T follicular helper cell (primary cell): ENCODE measurements at regions not wholly inside any gene's neighbourhood (a gene's known extent, or its start where the extent isn't known, plus 50 kb on each side); places are given as distances from the start of the nearest gene placed in this dataset.

Source experiments
- DNase-seq: peaks from one replicate; pipeline ENCODE4 v3.0.0-alpha.2; 2020; ENCODE audit warnings: low read depth

DNA sequence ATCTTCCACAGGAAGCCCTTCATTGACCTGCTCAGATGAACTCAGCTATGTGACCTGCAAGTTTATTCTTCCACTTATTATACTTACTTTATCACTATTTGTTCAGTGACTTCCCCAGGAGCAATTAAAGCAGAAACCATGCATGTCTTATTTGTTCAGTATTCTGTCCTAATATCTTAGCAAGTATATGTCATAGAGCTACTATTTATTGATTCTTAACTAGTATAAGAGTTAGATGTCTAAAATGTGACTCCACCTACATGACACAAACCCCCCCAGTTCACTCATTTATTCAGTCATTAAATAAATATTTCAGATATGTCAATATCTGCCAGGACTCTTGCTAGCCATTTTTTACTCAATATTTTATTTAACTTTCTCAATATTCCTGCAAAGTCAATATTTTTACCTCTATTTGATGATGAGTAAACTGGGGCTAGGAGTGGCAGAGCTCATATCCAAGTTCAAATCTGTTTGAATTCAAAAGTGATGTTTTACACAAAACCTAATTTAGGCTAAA is 469.0 kb upstream of the USP24 start:
- DNase-seq: no peak

DNA sequence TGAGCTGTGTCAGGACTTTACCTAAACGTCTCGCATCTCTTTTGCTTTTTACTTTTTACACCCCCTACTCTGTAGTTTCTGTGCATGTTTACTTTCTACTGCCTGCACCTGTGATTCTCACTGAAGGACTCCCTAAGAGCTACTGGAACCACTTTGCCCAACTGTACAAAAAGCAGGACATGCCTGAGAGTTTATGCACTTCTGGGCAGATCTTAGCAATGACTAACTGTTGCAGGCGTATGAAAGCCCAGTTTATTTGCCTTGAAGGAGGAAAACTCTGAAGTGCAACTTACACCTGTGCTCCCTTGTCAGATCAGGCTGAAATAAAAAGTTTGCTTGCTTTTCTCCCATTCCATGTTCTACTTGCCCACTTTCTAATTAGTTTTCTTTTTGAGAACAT is 467.0 kb upstream of the USP24 start:
- no peak for DNase-seq

DNA sequence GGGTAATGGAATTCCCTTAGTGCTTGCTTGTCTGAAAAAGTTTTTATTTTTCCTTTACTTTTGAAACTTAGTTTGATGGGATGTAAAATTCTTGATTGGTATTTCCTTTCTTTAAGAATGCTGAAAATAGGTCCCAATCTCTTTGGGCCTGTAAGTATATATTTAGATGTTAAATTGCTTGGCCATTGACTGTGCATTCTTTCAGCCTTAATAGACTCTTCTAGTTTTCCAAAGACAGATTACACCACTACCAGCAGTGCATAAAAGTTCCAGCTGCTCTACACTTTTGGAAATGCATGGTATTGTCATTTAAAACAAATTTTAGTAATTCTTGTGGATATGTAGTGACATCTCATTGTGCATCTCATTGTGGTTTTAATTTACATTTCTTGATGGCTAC is 464.8 kb upstream of the USP24 start:
- no peak for DNase-seq

DNA sequence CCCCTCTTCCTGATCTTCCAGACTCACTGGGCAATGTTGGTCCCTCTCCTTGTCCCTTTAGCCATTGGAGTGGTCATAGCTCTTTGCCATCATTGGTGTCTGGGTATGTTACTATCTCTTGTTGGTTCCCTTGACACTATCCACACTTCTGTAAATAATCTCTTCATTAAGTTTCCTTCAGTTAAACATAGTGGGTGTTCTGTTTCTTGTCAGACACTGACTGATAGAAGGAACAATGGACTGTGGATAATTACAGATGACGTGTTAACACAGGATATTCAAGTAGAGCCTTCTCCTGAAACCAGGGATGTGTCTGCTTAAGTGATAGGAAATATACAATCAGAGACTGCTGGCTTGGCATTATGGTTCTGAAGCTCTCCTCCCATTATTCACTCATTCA is 458.3 kb upstream of the USP24 start:
- no peak for DNase-seq

DNA sequence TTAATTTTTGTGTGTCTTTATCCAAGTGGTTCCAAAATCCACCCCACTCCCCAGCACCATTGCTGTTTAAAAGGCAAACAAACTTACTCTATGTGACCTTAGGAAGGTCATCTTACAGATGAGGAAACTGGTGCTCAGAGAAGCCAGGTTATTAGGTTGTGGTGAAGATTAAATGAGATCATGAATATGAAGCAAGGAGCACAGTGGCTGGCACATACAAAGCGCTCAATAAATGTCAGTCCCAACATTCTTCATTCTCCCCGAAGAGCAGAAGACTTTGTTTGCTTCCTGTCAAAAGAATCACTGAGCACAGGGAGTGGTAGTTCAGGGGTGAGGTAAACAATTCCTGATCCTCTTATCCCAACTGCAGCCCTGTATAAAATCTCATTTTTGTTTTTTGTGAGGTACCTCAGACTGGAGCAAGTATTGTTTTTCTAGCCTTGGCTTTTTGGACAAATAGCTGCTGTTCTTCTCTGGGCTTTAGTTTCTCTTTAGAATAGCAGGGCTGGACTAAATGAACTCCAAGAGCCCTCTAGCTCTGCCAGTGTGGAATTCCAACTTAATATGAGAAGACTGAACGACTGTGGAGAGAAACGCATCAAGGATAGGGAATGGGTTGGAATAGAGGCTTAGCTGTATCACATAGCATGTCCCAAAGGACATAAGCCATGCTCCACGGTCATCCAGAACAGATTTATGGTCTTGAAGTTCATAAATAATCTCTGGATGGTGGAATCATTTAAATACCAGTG is 455.3 kb upstream of the USP24 start:
- DNase-seq: no peak

DNA sequence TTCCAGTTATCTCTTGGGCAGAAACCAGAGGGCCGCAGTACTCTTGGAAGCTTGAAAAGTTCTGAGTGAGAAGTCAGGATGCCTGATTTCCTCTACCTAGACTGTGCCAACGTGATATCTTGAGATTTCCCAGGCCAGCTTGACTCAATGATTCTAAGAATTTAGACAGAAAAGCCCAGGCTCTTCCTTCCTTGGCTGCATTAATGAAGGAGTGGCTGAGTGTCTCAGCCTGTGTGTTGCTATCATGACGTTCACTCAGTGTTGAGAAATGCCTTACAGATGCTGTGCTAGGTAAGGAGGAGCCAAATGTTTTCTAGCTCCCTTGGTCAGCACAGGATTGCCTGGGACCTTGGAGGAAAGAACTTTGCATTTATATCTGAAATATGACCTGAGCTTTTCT is 454.1 kb upstream of the USP24 start:
- no peak for DNase-seq

DNA sequence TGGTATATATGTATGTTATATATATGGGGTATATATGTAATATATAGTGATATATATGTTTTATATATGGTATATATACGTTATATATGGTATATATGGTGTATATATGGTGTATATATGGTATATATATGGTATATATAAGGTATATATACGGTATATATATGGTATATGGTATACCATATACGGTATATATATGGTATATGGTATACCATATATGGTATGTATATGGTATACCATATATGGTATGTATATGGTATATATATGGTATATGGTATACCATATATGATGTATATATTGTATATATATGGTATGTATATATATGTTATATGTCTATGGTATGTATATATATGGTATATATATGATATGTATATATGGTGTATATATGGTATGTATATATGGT is 447.7 kb upstream of the USP24 start:
- no peak for DNase-seq

DNA sequence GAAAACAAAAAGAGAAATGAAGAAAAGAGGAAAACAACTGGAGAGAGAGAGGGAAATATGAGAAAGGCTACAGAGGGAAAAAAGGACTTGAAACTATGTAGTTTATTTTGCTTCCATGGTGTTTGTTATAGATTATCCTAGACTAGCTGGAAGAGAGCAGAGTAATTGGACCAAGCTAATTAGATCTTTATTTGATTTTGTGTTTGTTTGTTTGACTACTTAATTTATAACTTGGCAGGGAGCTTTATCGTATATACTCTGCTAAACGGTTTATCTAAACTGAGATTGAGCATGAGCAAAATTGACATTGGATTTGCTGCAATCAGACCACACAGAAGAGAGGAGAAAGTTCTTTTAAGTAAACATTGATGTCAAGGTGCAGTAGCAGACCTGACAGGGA is 443.8 kb upstream of the USP24 start:
- no peak for DNase-seq

DNA sequence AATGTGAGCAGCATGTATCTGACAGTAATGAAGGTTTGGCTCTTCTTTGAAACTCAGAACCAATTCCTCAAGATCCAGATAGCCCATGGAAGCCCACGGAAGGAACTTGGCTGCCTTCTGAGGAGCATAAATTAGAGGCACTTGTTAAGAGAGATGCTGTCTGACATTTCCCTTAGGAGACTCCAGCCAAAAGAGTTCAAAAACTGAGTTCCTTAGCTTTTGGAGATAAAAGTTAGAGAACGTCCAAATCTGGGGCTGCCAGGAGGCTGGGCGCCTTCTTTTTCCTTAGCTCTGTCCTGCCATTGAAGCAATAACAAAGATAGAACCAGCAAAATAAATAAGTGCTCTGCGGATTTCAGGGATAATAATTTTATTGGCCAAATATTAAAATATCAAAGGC is 439.6 kb upstream of the USP24 start:
- DNase-seq: no peak

DNA sequence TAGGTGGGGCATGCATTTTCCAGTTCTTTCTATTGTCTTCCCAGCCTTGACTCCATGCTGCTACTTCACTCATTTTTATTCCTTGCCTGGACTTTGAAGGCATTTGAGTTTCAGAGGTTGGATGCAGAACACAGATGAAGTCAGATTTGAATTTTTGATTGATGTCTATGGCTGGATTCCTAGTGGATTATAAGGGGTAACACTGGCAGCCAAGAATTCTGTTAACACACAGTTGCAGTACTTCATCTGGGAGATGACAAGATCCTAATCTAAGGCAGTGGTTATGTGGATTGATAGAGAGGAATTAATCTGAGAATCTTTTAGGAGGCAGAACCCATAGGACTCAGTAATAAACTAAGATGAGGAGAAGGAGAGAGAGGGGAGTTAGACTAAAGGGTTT is 439.0 kb upstream of the USP24 start:
- no peak for DNase-seq

DNA sequence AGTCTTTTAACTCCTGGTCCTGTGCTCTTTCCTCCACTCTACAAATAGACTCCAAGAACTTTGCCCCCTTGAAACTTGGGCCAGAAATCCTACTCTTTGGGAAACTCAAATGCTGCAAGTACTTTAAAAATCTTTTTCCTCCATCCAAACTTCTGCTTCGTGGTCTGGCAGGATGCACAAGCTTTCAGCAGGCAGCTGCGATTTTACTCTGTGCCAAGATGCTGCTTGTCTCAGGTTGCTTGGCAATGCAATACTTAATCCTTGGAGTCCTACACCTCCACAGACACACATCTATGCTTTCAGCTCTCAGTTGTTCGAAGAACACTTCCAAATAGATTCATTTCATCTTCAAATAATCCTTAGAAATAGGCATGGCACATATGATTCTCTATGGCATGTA is 435.3 kb upstream of the USP24 start:
- no peak for DNase-seq

DNA sequence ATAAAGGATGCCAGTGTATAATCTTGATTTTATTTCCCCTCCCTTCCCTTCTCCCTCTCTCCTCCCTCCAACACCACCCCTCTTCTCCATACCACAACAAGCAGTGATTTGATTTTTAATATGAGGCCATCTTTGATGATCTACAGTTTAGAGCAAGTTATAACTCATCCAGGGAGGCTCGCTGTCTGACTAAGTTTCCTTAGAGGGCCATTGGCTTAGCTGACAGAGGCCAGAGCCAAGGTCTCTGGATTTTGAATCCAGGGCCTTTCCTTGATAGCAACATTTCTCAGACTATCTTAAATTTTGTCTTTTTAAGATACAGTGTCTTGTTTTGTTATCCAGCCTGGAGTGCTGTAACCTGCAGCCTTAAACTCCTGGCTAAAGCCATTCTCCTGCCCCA is 431.0 kb upstream of the USP24 start:
- no peak for DNase-seq

DNA sequence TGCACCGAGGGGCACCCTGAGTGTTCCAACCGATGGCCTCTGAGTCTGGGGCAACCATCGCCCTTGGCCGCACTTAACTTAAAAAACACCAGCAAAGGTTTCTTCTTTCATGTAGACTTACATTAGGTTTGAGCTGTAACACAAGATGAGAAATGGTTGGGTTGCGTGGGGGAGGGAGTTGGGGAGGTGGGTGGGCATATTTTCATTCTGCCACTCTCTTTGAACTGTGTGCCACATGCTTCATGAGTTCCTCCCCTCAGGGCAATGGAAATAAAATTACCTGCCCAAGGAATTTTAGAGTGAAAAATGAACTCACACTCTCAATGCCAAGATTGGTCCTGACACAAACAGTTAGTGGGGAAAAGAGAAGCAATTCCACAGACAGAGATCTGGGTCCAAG is 430.1 kb upstream of the USP24 start:
- DNase-seq: no peak

DNA sequence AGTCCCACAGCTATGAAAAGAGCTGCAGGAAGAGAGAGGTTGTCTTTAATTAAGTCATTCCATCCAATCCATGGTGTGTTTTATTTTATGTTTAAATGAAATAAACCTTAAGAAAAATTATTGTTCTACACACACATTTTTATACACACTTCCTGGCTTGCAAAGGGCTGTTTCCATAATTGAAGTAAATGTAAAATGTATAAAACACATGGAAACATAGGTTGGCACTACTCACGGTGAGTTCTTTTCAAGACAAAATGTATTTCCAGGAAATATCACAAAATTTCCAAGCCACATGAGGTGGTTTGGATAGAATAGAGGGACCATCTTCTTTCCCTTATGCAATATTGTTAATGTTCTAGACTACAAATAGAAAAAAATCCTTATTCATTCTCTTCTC is 426.8 kb upstream of the USP24 start:
- no peak for DNase-seq

DNA sequence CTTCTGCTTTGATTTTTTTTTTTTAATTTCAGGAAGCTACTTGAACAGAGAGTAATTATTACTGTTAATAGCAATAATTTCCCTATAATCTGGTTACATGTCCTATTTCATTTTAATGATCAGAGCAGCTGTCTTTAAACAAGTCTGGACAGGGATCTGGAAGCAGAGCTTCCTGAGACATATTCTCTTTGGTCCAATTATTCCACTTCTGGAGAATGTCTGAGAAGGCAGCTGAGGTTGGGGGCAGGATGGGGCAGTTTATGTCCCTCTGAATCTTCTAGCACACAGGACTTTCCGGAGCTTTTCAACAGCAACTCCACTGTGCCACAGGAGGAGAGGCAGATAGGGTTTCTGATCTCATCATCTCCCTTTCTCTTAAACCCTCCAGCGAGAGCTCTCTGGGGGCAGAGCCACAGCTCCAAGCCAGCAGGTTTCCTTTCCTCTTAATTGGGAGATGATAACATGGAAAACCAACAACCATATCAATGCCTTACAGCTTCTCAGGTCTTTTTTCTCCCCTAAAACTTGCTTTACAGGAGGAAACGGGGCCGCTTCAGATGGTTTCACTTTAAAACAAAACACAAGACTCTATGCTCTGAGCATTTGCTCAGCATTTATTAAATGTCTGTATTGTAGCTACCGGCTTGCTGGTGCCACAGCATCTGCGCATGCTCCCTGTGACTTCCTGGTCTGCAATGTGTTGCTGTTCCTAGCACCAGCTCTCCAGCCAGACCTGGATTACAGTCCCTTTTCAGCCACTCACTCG is 425.7 kb upstream of the USP24 start:
- no peak for DNase-seq

DNA sequence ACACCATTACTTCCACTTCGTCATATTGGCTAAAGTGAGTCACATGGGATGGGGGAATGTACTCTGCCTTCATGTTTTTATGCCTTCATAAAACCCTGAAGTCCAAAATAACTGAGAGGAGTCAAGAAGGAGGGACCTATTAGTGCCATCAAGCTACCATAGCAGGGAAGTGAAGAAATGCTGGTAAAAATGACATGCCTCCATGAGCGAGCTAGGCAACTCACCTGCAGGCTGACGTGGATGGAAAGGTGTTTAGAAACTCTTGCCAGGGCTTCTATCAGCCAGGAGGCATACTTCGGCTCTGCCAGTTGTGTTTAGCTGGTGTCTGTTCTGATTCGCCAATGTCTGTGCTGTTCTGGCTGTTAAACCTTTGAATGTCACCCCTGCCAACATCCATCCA is 424.4 kb upstream of the USP24 start:
- no peak for DNase-seq

DNA sequence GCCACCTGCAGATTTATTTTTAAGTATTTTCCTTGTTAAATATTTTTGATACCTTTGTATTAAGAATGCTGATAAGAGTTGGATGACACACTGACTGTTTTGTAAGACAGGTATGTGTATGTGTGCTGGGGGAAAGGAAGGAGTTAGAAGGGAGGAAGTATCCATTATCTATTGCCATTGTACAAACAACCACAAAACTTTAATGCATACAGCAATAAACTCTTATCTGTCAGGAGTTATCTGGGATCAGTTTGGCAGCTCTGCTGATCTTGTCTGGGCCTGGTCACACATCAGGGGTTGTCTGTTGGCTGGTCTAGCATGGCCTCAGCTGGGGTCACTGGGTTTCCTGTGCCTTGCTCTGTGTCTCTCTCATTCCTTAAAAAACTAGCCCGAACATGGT is 423.9 kb upstream of the USP24 start:
- DNase-seq: no peak

DNA sequence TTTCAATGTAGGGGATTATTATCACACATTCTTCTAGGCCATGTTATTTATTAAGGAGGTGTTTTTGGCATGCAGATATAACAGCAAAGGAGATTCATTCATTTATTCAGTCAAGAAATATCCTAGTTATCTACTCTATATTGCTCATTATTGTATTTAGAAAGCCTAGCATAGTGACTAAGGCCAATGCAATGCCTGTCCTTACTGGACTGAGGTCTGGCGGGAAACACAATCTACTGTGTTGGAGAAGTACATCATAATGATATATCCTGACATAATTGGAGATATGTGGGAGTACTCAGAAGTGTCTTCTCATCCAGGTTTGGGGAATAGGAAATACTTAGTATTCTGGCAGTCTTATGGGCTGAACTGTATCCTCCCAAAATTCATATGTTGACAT is 421.5 kb upstream of the USP24 start:
- no peak for DNase-seq

DNA sequence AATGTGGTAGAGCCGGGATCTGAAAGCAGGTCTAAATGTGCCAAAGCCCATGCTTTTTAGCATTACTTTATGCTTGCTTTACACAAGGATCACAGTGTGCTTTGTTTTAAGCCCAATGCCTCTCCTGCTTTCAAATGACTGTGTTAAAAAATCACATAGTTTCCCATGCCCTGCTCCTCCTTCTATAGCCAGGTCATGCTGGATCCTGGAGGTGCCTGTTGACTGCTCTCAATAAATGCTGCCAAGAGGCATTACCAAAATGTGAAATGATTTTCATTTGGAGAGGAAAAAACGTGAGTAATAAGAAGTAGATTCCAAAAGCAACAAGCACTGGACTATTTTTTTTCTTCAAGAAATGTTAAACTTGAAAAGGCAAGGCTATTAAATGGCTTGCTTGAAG is 420.7 kb upstream of the USP24 start:
- no peak for DNase-seq

DNA sequence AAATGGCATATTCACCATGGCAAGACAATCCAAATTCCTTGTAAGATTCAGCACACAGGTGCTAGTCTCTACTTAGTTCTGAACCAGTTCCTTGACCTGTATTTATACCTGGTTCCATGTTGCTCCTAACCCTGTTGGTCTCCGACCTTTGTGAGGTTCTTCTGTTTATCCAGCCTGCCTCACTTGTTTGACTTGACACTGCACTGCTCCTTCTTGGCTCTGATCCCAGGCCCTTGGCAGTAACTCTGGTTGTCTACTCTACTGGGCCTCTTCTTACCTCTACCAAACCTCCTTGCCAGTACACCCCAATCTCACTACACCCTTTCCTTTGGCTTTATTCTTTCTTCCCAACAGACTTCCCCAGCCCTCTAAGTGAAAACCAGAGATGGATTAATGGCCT is 419.4 kb upstream of the USP24 start:
- DNase-seq: no peak

DNA sequence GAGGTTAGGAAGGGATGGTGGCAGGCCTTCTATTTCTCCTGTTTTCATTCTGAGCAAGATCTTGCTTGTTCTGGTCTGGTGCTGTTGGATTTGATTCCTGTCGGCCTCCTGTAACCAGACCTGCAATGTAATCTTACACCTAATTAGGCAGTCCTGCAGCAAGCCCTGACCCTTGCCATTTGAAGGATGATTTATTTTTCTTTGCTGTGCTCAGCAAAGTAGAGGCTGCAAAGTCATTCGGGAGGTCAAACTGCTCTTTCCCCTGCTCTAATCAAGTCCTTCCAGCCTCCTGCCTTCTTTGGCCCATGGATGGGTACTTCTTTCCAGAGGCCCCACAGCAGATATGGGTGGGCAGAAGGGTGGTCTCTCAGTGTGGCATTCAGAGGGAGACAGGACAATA is 417.7 kb upstream of the USP24 start:
- DNase-seq: no peak

DNA sequence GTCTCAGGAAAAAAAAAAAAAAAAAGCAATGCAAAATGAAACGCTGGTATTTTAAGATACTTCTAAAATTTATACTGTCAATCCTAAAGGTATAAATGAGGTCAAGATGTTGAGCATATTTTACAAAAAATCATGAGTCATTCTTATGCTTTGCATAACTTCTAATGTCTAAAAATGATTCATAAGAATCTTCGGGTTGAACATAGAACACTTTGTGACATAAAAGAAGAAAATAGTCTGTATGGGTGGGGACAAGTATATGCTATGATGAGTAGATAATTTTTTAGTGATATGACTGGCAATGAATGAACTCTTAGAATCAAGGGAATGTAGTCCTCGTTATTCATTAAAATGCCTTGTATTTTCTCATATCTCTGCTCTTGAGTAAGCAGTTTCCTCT is 416.9 kb upstream of the USP24 start:
- no peak for DNase-seq

DNA sequence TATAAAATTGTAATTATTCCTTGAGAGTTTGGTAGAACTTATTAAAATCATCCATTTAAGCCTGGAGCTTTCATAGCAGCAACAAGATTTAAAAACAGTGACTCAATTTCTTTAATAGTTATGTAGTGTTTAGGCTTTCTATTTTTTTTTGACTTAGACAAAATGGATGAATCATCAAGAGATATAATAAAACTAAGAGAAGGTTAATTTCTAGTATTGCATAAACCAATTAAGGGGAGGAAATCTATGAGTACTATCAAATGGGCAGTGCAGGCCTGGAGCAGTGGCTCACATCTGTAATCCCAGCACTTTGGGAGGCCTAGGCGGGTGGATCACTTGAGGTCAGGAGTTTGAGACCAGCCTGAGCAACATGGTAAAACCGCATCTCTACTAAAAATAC is 416.3 kb upstream of the USP24 start:
- no peak for DNase-seq

DNA sequence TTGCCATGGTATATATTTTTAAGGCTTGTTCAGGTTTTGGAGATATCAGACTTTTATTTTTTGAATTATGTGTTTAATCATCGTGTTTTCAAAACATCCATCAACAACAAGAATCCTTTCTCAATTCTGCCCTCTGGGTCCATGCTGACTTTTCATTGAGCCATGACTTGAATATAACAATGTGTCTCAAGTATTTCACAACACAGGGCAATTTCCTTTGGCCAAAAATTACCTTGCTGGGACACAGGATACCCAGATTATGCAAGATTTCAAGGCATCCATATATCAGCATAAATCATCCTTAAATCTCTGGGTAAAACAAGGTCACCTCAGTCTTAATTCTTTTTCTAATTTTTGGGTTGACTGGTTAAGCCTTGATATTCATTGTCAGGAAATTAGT is 411.2 kb upstream of the USP24 start:
- DNase-seq: no peak
